CD14-positive monocyte (primary cell): ENCODE measurements at regions not wholly inside any gene's neighbourhood (a gene's known extent, or its start where the extent isn't known, plus 50 kb on each side); places are given as distances from the start of the nearest gene placed in this dataset.

ENCODE experiments used
- DNase-seq, 3 donors: peaks; one replicate each; pipeline ENCODE4 v3.0.0-alpha.2; 2011 to 2022
- H2AFZ ChIP-seq: 2 replicates; pipeline ENCODE4 v1.6.0; 2012; ENCODE audit warnings: mild to moderate bottlenecking, low read depth, low read length, inconsistent platforms; ENCODE audit not compliant: insufficient read depth, poor library complexity, severe bottlenecking
- H3K27ac ChIP-seq, 2 donors: 1 replicate in 1 of 2; 2 replicates in 1 of 2; pipeline ENCODE4 v1.5.1; 2012 to 2013; ENCODE audit warnings: low read length in 2 of 2, control low read depth in 1 of 2, inconsistent platforms in 1 of 2, low read depth in 1 of 2, mild to moderate bottlenecking in 1 of 2
- H3K27me3 ChIP-seq, 2 donors: one replicate each; pipeline versions ENCODE4 v1.6.0 to v1.6.1; 2011 to 2013; ENCODE audit warnings: low read length in 2 of 2; ENCODE audit not compliant: control insufficient read depth in 2 of 2, insufficient read depth in 2 of 2
- H3K36me3 ChIP-seq, 2 donors: replicated peaks in 1 of 2; 1 replicate in 1 of 2; 2 replicates in 1 of 2; pipeline versions ENCODE4 v1.5.1 to v1.6.1; 2012 to 2013; ENCODE audit warnings: low read length in 2 of 2, control low read depth in 1 of 2, inconsistent platforms in 1 of 2, mild to moderate bottlenecking in 1 of 2; ENCODE audit not compliant: insufficient read depth in 2 of 2, control insufficient read depth in 1 of 2
- H3K4me1 ChIP-seq, 2 donors: 1 replicate in 1 of 2; 2 replicates in 1 of 2; pipeline versions ENCODE4 v1.5.1 to v1.6.1; 2012 to 2013; ENCODE audit warnings: low read length in 2 of 2, control low read depth in 1 of 2, inconsistent platforms in 1 of 2, mild to moderate bottlenecking in 1 of 2, moderate library complexity in 1 of 2; ENCODE audit not compliant: insufficient read depth in 2 of 2, control insufficient read depth in 1 of 2
- H3K4me2 ChIP-seq: replicated peaks from 2 replicates; pipeline ENCODE3; 2012; ENCODE audit warnings: low read length, moderate library complexity, mild to moderate bottlenecking; ENCODE audit not compliant: poor library complexity, severe bottlenecking; ENCODE audit errors: extremely low read depth
- H3K4me3 ChIP-seq, 3 experiments: fragments of 200-600 bp in 1 of 3; sonication (generic) in 1 of 3; replicated peaks in 1 of 3; 1 replicate in 2 of 3; 2 replicates in 1 of 3; pipeline ENCODE4 v1.5.1; 2011 to 2013; ENCODE audit warnings: low read length in 3 of 3, mild to moderate bottlenecking in 3 of 3, control low read depth in 2 of 3, low read depth in 2 of 3, inconsistent platforms in 1 of 3, moderate library complexity in 1 of 3
- H3K79me2 ChIP-seq: 2 replicates; pipeline ENCODE4 v1.6.0; 2012; ENCODE audit warnings: mild to moderate bottlenecking, control low read depth, inconsistent platforms, low read length, moderate library complexity; ENCODE audit not compliant: insufficient read depth
- H3K9ac ChIP-seq: 2 replicates; pipeline ENCODE4 v1.6.0; 2017; ENCODE audit warnings: low read length, mild to moderate bottlenecking; ENCODE audit not compliant: insufficient read depth, poor library complexity, severe bottlenecking
- H3K9me3 ChIP-seq, 2 donors: replicated peaks in 1 of 2; 1 replicate in 1 of 2; 2 replicates in 1 of 2; pipeline versions ENCODE4 v1.5.1 to v1.6.1; 2012 to 2013; ENCODE audit warnings: low read length in 2 of 2, control low read depth in 1 of 2; ENCODE audit not compliant: control insufficient read depth in 1 of 2, insufficient read depth in 1 of 2
- H4K20me1 ChIP-seq: 2 replicates; pipeline ENCODE4 v1.6.0; 2012; ENCODE audit warnings: mild to moderate bottlenecking, low read length, control low read depth, moderate library complexity; ENCODE audit not compliant: insufficient read depth
- H3K27ac Mint-ChIP-seq, 7 donors: one replicate each; pipeline ENCODE4 v1.8.0; 2020; ENCODE audit warnings: mild to moderate bottlenecking in 7 of 7, mixed read lengths in 7 of 7, moderate library complexity in 6 of 7, inconsistent platforms in 2 of 7
- H3K27me3 Mint-ChIP-seq, 3 donors: one replicate each; pipeline ENCODE4 v1.8.0; 2021 to 2022; ENCODE audit warnings: low read depth in 3 of 3, mild to moderate bottlenecking in 3 of 3, mixed read lengths in 3 of 3, moderate library complexity in 3 of 3, inconsistent platforms in 1 of 3
- H3K36me3 Mint-ChIP-seq, 2 donors: one replicate each; pipeline ENCODE4 v1.8.0; 2020; ENCODE audit warnings: mixed read lengths in 2 of 2, inconsistent platforms in 1 of 2, mild to moderate bottlenecking in 1 of 2
- H3K4me1 Mint-ChIP-seq: one replicate; pipeline ENCODE4 v1.8.0; 2020; ENCODE audit warnings: mild to moderate bottlenecking, mixed read lengths
- H3K4me3 Mint-ChIP-seq, 2 donors: one replicate each; pipeline ENCODE4 v1.8.0; 2020; ENCODE audit warnings: mild to moderate bottlenecking in 2 of 2, mixed read lengths in 2 of 2, moderate library complexity in 1 of 2
- H3K9me3 Mint-ChIP-seq, 7 donors: one replicate each; pipeline ENCODE4 v1.8.0; 2020 to 2022; ENCODE audit warnings: mixed read lengths in 7 of 7, mild to moderate bottlenecking in 6 of 7, moderate library complexity in 6 of 7, inconsistent platforms in 2 of 7
- WGBS: methylation state at CpG from one replicate; pipeline ENCODE4 v1.1.5; 2013; ENCODE audit warnings: missing lambda C conversion rate; ENCODE audit not compliant: insufficient coverage; 5-methylcytosine and 5-hydroxymethylcytosine counted together
- intact Hi-C, 2 donors: fragments of 100-400 bp; cut with micrococcal nuclease; formaldehyde crosslinking; loops; one replicate each; pipeline versions ENCODE4 v1.15.0 to v1.15.1; 2023
- TF ChIP-seq, protein P1 (sequence below): fragments of 200-600 bp; IDR thresholded peaks from one replicate; pipeline ENCODE4 v1.8.0; 2022; ENCODE audit warnings: antibody characterized with exemption, mild to moderate bottlenecking

DNA sequence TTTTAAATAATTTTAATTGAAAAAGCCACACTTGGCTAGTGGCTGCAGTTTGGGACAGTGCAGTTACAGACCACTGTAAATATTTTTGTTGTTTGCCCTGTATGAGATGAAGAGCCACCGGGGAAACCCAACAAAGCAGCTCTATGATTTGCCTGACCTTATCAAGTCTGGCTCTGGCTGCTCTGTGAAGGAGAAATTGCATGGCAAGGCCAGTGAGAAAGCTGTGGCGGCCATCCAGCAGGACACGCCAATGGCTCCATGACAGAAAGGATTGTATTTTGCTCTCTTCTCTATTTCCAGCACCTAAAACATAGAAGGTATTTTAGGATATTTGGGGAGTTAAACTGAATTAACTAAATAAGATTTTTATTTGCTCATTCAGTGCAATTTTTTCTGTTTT lies 330.0 kb upstream of the DYNLRB2 start:
- Histone ChIP-seq H3K4me3 (no peak overlapping the region), H3K27me3 (no peaks in the 10 kb centered on the region), H2AFZ (no peak overlapping the region), H3K9me3 (no peaks in the 10 kb centered on the region), H3K4me2 (no peak overlapping the region), H3K36me3 (no peaks in the 10 kb centered on the region), H3K27ac (no peak overlapping the region), H3K79me2 (no peaks in the 10 kb centered on the region), H3K9ac (no peak overlapping the region), H4K20me1 (no peaks in the 10 kb centered on the region), H3K4me1 (no peaks in the 10 kb centered on the region)
- Mint-ChIP-seq H3K27ac (no peak overlapping the region), H3K9me3 (peaks cover 0 to 4% (median 1%) of the 10 kb centered on the region in 7 donors), H3K36me3 (no peaks in the 10 kb centered on the region), H3K4me3 (no peak overlapping the region), H3K4me1 (no peaks in the 10 kb centered on the region), H3K27me3 (no peaks in the 10 kb centered on the region)
- intact Hi-C loops = no loop called here
- 100% methylated on average over 1 of the region's 3 CpGs for WGBS
- no peak for DNase-seq
- TF ChIP-seq, protein P1, sequence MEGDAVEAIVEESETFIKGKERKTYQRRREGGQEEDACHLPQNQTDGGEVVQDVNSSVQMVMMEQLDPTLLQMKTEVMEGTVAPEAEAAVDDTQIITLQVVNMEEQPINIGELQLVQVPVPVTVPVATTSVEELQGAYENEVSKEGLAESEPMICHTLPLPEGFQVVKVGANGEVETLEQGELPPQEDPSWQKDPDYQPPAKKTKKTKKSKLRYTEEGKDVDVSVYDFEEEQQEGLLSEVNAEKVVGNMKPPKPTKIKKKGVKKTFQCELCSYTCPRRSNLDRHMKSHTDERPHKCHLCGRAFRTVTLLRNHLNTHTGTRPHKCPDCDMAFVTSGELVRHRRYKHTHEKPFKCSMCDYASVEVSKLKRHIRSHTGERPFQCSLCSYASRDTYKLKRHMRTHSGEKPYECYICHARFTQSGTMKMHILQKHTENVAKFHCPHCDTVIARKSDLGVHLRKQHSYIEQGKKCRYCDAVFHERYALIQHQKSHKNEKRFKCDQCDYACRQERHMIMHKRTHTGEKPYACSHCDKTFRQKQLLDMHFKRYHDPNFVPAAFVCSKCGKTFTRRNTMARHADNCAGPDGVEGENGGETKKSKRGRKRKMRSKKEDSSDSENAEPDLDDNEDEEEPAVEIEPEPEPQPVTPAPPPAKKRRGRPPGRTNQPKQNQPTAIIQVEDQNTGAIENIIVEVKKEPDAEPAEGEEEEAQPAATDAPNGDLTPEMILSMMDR = no peak

DNA sequence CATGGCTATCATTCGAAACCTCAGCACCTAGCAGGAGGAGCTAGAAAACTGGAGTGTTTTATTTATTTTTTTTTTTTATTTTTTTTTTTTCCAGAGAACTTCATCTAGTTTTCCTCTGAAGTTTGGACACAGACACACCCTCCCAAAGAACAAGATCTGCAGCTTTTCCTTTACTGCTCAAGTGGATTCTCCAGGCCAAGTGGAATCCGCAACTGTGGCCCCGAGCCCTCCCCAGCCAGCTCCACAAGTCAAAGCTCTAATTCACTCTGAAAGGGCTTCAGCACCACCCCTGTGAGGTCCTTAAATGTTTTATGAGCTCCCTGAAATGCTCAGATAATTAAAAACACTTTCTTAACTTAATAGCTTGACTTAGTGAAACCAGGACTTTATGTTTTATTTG lies 332.1 kb upstream of the DYNLRB2 start:
- no CpG with 5 or more reads among the region's 3 CpGs for WGBS
- TF ChIP-seq, protein P1 = no peak
- Histone ChIP-seq H3K9me3 (no peaks in the 10 kb centered on the region), H3K79me2 (no peaks in the 10 kb centered on the region), H4K20me1 (no peaks in the 10 kb centered on the region), H2AFZ (no peak overlapping the region), H3K4me2 (no peak overlapping the region), H3K27ac (no peak overlapping the region), H3K4me3 (no peak overlapping the region), H3K36me3 (no peaks in the 10 kb centered on the region), H3K9ac (no peak overlapping the region), H3K27me3 (no peaks in the 10 kb centered on the region), H3K4me1 (no peaks in the 10 kb centered on the region)
- intact Hi-C loops = no loop called here
- Mint-ChIP-seq H3K27me3 (no peaks in the 10 kb centered on the region), H3K4me1 (no peaks in the 10 kb centered on the region), H3K4me3 (no peak overlapping the region), H3K27ac (no peak overlapping the region), H3K36me3 (no peaks in the 10 kb centered on the region), H3K9me3 (peaks cover 0 to 4% (median 2%) of the 10 kb centered on the region in 7 donors)
- no peak for DNase-seq
